GM19372 (cell line): ENCODE measurements at regions not wholly inside any gene's neighbourhood (a gene's known extent, or its start where the extent isn't known, plus 50 kb on each side); places are given as distances from the start of the nearest gene placed in this dataset.
"Not testable (repeated sequence)": the region's sequence is repeated elsewhere in the genome, so short reads cannot be mapped to it uniquely, and the experiment has no call there.

ENCODE experiments used
- ATAC-seq: cut with Tn5 transposase; IDR thresholded peaks from one replicate; pipeline ENCODE4 v1.9.1; 2021; ENCODE audit warnings: mild to moderate bottlenecking, low read depth, moderate library complexity; ENCODE audit not compliant: unreplicated experiment

DNA sequence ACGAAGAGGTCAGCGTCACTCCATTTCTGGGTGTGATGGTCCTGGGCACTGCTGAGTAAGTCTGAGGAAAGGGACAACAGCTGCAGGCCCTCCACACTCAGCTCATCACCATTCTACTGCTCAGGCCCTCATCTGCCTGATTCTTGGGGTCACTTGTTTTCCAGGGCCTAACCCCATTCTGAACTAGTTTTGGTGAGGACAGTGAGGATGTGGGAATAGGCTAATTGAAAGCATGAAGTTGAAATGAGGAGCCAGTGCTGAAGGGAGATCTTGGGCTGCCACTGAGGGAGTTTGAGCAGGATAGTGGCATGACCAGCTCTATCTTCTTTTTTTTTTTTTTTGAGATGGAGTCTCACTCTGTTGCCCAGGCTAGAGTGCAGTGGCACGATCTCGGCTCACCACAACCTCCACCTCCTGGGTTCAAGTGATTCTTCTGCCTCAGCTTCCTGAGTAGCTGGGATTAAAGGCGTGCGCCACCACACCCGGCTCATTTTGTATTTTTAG, 155.7 kb downstream of the VEGFA start:
- not testable (repeated sequence) for ATAC-seq

DNA sequence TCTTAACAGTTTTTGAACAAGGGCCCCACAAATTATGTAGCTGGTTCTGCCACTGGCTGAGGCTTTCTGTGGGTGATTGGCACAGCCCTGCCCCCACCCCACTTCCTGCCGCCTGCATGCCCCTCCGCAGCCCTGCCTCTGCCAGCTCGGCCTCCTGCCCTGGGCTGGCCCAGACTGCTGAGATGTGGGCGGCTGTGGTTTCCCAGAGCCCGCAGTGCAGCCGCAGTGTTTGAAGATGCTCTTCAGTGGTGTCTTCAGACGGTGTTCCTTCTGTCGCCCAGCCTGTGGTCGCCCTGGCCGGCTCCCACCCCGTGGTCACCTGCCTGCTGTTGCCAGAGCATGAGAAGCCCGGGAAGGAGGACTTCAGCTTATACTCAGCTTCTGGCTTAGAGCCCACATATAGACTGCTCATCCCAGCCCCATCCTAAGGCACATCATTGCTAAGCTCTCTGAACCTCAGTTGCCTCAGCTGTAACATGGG, 154.3 kb downstream of the VEGFA start:
- no peak for ATAC-seq

- ATAC-seq: no peak
Measured at GRCh38 chr6:43923376-43924221, 153.6 kb downstream of the VEGFA start.

DNA sequence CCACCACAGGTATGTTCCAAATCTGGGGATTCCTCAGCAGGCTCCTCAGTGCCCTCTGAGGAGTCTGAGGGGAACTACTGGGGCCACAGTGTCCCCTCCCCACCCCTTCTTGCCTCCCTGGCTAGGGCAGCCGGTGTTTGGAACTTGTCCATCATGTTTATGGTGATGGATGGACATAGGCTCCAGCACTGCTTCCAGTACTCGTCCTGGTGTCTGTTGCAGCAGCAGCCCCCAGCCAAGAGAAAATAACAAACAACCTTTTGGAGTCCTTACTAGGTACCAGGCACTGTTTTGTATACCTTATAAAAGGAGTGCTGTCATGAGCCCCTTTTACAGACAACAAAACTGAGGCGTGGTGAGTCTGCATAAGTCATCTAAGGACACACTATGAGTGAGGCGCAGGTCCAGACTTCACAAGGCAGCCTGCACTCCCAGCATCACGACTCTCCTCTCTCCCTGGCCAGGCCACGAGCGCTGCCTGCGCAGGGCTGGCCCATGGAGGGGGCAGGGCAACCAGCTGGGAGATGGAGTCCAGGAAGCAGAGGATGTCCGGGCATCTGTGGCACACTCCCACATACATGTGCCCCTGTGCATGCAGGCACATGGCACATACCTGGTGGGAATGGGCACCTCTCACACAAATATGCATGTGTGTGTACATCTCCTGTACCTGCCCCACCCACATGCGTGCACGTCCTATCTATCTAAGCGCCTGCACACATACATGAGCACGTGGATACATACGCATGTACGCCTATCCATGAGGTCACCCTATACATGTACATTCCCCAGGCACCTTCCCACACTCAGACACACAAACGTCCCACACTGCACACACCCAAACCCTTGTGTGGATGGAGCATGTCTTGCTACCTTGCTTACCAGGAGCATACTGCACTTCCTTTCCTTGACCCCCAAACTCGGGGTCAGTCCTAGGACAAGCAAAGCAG, 152.7 kb downstream of the VEGFA start:
- ATAC-seq: no peak

GRCh38 chr6:43921548-43922425, 151.8 kb downstream of the VEGFA start:
- no peak for ATAC-seq

DNA sequence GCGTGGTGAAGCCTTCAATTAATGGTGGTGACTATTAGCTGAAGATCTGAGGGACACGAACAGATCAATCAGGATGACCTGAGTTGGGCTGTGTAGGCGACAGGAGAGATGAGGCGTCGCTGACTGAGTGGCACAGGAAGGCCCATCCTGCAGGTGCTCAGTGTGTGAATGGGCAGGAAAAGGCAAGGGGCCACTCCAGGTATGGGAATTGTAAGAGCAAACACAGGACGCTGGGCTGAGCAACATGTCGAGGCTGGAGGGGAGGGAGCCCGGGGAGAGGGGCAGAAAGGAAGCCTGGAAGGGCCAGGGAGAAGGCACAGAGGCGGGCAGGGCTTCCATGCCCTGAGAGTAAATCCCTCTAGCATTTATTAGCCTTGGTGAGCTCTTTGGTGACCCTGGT, 151.0 kb downstream of the VEGFA start:
- ATAC-seq: no peak

DNA sequence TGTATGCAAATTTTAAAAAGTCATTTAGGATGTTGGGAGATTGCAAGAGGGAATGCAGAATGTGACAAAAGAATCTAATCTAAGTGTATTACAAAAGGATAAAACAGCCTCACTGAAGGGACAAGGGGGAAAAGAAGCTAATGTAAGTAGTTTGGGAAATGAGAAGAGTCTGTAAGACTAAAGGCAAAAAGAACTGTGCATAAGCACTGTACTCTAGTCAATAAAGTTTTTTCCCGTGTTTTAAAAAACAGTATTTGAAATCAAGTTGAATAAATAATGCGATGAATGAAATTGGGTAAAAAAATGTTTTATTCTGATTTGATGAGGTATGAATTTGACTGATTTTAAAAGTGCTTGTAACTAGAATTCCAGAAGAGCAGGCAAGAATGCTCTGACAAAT, 149.8 kb downstream of the VEGFA start:
- ATAC-seq: no peak

- no peak for ATAC-seq
Measured at GRCh38 chr6:43917878-43918382, 147.9 kb downstream of the VEGFA start.

GRCh38 chr6:43916924-43917877, 147.2 kb downstream of the VEGFA start:
- no peak for ATAC-seq

- no peak for ATAC-seq
Measured at GRCh38 chr6:43915986-43916923, 146.2 kb downstream of the VEGFA start.

GRCh38 chr6:43915208-43915869, 145.3 kb downstream of the VEGFA start:
- no peak for ATAC-seq

DNA sequence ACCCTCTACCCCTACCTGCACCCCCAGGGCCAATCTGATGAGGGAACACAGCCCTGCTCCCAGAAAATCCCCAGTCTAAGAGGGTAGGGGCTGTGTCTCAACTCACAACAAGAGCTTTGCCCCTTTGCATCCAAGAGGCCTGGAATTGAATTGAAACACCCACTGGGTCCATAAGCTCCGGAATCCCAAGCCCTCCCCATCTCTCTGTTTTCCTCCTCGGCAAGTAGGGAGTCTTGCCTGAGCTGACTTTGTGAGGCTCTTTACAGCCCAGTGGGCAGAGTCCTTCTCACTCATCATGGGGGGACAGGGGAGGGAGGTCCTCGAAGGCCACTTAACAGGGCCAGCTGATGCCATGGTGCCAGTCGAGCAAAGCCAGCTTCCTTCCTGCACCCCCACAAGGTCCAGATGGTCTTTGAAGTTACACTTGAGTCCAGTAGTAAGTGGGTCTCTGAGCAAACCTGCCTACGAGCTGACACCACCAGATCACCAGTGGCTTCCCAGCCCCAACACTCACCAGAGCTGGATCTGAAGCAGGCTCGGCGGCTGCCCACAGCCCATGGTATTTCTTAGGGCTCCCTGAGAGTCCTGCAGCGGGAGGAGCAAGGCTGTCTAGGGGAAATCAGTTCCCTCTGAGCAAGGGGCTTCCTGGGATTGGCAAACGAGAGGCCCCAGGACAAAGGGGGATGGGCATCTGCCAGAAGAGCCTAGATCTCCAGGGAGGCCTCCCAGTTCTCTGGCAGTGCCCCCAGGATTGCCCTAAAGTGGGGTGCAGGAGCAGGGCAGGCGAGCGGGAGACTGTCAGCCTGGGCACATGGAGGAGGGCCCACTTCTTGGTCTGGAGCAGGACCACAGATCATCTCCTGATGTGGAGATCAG, 144.5 kb downstream of the VEGFA start:
- no peak for ATAC-seq

- no peak for ATAC-seq
Measured at GRCh38 chr6:43913375-43914271, 143.6 kb downstream of the VEGFA start.

DNA sequence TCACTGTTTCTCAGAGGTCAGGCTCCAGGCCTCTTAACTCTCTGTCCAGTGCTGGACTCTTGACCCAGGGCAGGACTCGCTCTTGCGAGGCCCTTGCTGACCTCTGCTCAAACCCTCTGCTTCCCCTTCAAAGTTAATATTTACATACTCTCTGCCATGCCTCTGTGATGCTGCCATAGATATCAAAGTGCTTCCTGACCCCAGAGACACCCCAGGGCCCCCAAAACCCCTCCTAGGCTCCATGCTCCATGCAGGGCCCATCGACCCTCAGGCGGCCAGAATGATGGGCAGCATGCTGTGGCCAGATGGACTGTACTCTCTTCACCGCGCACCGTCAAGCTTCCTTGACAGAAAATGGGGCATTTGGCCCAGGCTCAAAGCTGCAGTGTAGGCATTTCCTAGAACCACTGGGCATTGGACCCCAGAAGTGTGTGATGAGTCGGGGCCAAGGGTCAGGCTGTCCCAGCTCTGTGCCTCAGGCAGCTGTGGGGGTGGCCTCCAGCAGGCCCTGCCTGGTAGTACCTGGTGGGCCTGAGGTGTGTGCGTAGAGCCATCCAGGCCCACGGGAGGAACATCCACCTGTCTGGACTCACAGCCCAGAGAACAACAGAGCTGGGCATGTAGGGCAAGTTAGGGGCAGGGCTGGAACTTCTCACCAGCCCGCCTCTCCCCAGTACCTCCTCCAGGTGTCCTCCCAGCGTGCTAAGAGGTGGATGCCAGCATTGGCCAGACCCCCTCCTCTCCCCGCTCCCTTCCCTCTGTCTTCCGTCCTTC, 142.8 kb downstream of the VEGFA start:
- ATAC-seq: no peak
